T47D (cell line): ENCODE measurements at regions not wholly inside any gene's neighbourhood (a gene's known extent, or its start where the extent isn't known, plus 50 kb on each side); places are given as distances from the start of the nearest gene placed in this dataset.
"Not testable (repeated sequence)": the region's sequence is repeated elsewhere in the genome, so short reads cannot be mapped to it uniquely, and the experiment has no call there.

Source experiments
- DNase-seq, 2 experiments: peaks; one replicate each; pipeline versions ENCODE4 v3.0.0 to v3.0.0-alpha.2; 2011 to 2012; ENCODE audit warnings: low read depth in 1 of 2, low spot score in 1 of 2
- JUND ChIP-seq: IDR thresholded peaks from 2 replicates; pipeline ENCODE4 v1.6.1; 2012; ENCODE audit warnings: low read depth
- in situ Hi-C: cut with HindIII; loops from 2 replicates; pipeline ENCODE4 v1.10.0; 2016; ENCODE audit warnings: low sequenced_read_pairs, low pct_unique_long_range_greater_than_20kb

DNA sequence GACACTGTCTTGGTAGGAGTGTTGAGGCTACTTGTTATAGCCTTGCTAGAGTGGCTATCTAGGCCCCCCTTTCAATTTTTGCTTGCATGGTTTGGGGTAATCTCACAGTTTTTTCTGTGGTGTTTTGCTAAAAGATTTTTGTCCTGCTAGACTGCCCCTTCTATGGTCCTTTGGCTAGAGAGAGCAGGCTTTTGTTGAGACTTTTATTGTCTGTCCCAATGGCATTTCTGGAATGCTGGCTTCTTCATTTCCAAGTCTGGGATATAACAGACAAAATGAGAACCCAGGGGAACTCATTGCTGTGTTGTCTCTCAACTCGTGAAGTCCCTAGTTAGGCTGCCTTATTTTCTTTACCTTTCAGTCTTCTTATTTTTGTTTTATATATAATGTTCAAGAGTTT lies 160.2 kb upstream of the ZC4H2 start:
- DNase-seq: no peak
- no peak for TF ChIP-seq JUND
- in situ Hi-C loops: no loop called here

DNA sequence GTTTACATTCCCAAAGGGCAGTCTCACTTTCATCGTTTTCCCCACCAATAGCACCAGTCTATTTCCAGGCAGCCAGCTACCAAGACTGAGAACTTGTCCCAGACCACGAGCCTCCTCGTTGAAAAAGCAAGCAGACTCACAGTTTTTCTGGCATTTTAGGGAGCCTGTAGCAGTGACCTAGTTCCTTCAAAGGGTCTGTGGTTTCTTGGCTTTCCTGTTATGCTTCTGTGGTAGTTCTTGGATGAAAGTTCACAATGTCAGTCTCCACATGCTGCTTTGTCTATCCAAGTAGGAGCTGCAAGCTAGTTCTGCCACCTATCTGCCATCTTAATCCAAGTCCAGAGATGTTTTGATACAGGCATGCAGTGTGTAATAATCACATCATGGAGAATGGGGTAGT lies 151.6 kb upstream of the ZC4H2 start:
- TF ChIP-seq JUND: no peak
- in situ Hi-C loops: no loop called here

DNA sequence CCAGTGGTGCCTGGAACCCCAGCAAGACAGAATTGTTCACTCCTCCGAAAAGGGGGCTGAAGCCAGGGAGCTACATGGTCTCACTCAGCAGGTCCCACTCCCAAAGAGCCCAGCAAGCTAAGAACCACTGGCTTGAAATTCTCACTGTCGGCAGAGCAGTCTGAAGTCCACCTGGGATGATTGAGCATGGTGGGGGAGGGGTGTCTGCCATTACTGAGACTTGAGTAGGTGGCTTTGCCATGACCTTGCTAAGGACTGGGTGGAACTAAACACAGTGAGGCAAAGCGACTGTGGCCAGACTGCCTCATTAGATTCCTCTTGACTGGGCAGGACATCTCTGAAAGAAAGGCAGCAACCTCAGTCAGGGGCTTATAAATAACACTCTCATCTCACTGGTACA lies 122.6 kb upstream of the ZC4H2 start:
- in situ Hi-C loops: no loop called here
- TF ChIP-seq JUND: no peak
- DNase-seq: no peak

More for the DNA sequence above, 151.6 kb upstream of the ZC4H2 start:
- no peak for DNase-seq

DNA sequence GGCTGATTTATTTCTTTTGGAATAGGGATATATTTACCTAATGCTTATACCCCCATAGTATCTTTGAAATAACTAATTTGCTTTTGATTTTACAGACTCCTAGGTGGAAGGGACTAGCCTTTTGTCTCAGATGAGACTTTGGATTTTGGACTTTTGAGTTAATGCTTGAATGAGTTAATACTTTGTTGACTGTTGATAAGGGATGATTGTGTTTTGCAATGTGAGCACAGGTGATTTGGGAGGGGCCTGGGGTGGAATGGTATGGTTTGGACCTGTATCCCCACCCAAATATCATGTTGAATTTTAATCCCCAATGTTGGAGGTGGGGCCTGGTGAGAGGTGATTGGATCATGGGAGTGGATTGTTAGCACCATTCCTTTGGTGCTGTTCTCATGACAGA lies 117.4 kb upstream of the ZC4H2 start:
- in situ Hi-C loops: no loop called here
- TF ChIP-seq JUND: no peak
- no peak for DNase-seq

DNA sequence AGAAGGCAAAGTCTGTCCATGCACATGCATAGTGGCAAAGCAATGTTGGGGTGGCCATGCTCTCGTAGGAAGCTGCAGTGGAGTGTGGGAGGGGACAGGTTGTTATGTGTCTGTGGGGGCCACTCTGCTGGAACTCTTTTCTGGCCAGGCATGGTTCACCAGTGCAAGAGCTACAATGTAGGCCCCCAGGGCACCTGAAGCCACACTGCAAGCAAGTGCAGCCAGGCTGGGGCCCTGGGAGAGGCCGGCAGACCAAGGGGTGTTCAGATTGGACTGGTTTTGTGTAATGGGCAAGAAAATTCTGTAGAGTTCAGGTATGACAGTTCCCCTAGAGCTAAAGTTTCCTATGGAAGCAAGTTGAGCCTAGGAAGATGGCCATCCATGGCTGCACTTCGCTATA lies 97.0 kb upstream of the ZC4H2 start:
- in situ Hi-C loops: no loop called here
- DNase-seq: no peak
- TF ChIP-seq JUND: no peak

DNA sequence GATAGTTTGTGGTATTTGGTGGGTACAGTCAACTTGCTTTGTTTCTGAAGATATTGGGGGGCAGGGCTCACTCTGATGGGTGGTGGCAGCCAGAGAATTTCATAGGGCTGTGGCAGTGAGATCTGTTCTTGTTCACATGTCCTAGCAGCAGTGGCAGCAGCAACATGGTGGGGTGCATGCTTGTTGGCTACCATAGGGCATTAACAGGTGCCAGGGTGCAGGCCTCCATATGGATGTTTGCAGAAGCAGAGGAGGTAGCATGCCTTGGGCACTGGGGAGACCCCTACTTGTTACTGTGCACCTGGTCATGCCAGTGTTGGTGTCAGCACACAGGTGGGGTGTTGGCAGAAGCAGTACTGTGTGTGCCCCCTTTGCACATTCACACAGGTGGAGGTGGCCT lies 96.3 kb upstream of the ZC4H2 start:
- no peak for DNase-seq
- no peak for TF ChIP-seq JUND
- in situ Hi-C loops: no loop called here

DNA sequence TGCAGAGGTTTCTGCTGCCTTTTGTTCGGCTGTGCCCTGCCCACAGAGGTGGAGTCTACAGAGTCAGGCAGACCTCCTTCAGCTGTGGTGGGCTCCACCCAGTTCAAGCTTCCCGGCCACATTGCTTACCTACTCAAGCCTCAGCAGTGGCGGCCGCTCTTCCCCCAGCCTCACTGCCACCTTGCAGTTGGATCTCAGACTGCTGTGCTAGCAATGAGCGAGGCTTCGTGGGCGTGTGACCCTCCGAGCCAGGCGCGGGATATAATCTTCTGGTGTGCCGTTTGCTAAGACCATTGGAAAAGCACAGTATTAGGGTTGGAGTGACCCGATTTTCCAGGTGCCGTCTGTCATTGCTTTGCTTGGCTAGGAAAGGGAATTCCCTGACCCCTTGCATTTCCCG lies 82.4 kb upstream of the ZC4H2 start:
- in situ Hi-C loops, DNase-seq: not testable (repeated sequence)

DNA sequence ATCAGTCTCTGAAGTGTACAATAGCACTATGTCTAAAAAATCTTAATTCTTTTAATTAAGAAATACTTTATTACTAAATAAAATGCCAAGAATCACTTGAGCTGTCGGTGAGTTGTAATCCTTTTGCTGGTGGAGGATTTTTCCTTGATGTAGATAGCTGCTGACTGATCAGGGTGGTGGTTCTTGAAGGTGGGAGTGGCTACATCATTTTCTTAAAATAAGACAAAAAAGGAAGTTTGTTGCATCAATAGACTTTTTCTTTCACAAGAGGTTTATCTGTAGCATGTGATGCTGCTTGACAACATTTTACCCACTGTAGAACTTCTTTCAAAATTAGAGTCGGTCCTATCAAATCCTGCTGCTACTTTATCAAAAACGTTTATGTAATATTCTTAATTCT lies 68.8 kb upstream of the ZC4H2 start:
- no peak for TF ChIP-seq JUND
- no peak for DNase-seq
- in situ Hi-C loops: no loop called here

DNA sequence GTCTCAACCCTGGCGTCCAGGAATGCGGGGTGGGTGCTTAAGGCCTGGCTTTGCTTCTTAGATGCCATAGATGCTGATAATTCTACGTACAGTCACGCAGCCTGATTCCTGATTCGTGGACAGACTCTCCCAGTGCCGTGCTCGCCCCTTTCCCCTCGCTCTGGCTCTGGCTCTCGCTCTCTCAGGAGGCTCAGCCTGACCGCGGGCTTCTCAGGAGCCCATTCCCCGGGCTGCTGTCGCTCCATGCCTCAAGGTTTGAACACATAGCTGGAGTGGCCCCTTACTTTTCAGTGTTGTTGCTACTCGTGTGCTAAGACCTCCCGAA lies 59.2 kb upstream of the ZC4H2 start:
- no peak for DNase-seq
- TF ChIP-seq JUND: no peak
- in situ Hi-C loops: no loop called here

DNA sequence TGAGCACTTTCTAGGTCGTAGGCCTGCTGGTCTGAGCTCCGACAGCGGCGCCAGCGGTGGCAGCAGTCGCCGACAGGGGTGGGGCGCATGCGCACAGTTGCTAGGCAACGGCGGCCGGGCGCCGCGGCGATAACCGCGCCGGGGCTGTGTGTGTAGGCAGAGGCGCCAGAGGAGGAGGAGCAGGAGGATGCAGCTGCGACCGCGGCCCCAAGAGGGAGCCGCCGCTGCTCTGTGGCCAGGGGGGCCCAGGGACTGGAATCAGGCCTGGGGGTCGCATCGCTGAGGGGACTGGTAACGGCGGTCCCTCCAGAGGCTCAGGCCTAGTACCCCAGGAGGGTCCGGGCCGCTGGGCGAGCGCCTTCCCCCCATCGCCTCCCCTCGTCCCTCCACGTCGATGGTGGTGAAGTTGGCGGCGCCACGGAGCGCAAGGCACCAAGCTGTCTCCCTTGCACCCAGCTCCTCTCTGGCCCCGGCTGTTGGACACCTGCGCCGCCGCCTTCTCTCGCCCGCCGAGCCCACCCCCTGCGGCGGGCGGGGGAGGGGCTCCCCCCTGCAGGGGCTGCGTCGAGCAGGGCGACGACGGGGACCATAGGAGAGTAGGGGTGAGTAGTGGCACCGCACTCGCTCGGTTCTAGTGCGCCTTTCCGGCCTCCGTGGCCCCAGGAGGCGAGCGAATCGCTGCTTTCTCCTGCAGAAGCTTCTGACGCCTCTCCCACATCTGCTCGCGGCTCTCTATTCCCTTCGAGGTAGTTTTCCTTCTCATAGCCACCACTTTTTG lies 58.6 kb upstream of the ZC4H2 start, which contains the start of gene ZC3H12B:
ZC3H12B (plus strand) TSS at position 159 of the 778 bp plus-strand sequence.
- peak; percentile 1 to 3 for DNase-seq
- no peak for TF ChIP-seq JUND
- in situ Hi-C loops: no loop called here

DNA sequence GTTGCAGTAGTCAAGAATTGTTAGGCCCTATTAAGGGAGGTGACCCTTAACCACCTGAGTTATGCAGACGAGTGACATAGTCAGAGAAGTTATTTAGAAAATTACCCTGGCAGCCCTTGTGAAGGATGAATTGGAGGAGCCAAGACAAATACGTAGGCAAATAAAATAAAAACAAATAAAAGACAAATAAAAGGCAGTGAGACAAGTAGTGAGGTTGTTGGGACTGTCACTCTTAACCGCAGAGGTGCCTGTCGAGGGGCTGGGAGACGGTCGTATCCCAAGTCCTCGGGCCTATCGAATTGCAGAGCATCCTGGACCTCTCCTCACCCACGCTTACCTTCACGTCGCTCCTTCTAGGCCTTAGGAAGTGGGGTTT lies 58.0 kb upstream of the ZC4H2 start:
- DNase-seq: peak; percentile 16 to 24
- no peak for TF ChIP-seq JUND
- in situ Hi-C loops: no loop called here
